Activated T-cell treated with anti-CD3 and anti-CD28 coated beads, Interleukin-2, amount 50 U/mL, for 24 hours (primary cell): ENCODE measurements at regions not wholly inside any gene's neighbourhood (a gene's known extent, or its start where the extent isn't known, plus 50 kb on each side); places are given as distances from the start of the nearest gene placed in this dataset.
"Not testable (repeated sequence)": the region's sequence is repeated elsewhere in the genome, so short reads cannot be mapped to it uniquely, and the experiment has no call there.

Source experiments
- DNase-seq: peaks from one replicate; pipeline ENCODE4 v3.0.0-alpha.2; 2020
- H3K27ac Mint-ChIP-seq: 2 replicates; pipeline ENCODE4 v1.8.0; 2020; ENCODE audit warnings: mild to moderate bottlenecking, mixed read lengths
- H3K27me3 Mint-ChIP-seq: 2 replicates; pipeline ENCODE4 v1.8.0; 2020; ENCODE audit warnings: mixed read lengths
- H3K36me3 Mint-ChIP-seq: 2 replicates; pipeline ENCODE4 v1.8.0; 2020; ENCODE audit warnings: low read depth, mixed read lengths
- H3K4me1 Mint-ChIP-seq: 2 replicates; pipeline ENCODE4 v1.8.0; 2020; ENCODE audit warnings: low read depth, mixed read lengths
- H3K4me3 Mint-ChIP-seq: 2 replicates; pipeline ENCODE4 v1.8.0; 2020; ENCODE audit warnings: mild to moderate bottlenecking, moderate library complexity, mixed read lengths
- H3K9me3 Mint-ChIP-seq: 2 replicates; pipeline ENCODE4 v1.8.0; 2020; ENCODE audit warnings: mixed read lengths

DNA sequence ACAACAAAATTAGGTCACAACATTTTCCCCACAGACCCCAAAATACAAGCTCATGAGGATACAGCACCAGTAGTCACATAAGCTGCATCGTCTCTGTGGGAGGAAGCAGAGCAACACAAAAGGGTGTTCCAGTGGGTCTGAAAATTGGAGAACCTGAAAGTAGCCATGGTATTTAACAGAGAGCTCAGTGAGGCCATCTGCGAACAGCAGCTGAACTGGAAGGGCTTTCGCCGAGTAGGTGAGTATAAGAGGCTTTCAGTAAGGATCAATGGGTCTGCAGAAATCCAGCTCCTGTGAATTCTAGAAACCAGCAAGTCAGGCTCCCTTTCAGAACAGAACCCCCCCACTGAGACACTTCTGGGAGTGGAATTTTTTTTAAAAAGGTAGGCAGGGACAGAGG, 120.0 kb upstream of the RREB1 start:
- Mint-ChIP-seq H3K36me3 (no peaks in the 10 kb centered on the region), H3K4me1 (no peaks in the 10 kb centered on the region), H3K27me3 (no peaks in the 10 kb centered on the region), H3K4me3 (no peak overlapping the region), H3K9me3 (no peaks in the 10 kb centered on the region), H3K27ac (no peak overlapping the region)
- no peak for DNase-seq

DNA sequence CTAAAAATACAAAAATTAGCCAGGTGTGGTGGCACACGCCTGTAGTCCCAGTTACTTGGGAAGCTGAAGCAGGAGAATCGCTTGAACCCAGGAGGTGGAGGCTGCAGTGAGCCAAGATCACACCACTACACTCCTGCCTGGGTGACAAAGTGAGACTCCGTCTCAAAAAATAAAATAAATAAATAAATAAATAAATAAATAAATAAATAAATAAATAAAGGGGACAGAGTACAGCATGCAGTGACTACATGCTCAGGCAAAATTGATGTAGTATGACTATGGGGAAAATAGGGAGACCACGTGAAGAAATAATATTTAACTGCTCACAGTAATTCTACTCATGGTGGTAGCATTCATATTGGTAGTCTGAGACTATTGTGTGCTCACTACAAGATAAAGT, 117.7 kb upstream of the RREB1 start:
- not testable (repeated sequence) for H3K4me3 Mint-ChIP-seq, H3K27me3 Mint-ChIP-seq, H3K4me1 Mint-ChIP-seq, H3K27ac Mint-ChIP-seq, DNase-seq, H3K36me3 Mint-ChIP-seq, H3K9me3 Mint-ChIP-seq

DNA sequence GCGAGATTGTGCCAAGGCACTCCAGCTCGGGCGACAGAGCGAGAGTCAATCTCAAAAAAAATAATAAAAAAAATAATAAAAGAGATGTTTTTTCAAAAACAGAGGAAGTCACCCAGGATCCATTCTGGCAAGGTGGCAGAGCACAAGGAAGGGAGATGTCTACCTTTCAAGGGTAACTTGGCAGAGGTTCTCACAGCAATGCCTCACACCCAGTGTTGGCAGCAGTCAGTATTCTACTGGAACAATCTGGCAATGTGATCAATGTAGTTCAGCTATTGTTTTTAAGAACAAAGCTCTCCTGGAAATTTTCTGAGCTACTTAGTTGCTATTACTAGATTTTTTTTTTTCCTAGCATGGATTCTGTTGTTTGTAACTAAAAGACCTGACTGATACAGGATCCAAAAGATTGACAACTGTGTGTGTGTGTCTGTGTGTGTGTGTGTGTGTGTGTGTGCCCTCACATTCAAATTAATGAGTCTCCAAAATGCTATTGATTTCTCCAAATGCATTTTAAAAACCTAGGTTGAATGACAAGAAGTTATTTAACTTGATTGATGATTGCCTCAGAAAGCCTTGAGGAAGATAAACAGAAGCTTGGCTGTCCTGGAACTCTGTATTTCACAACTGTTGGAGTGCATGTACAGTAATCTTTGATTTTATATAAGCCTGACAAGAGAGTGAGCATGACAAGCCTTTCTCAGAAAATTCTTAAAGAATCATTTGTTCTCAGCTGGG, 114.1 kb upstream of the RREB1 start:
- H3K27me3 Mint-ChIP-seq: no peaks in the 10 kb centered on the region

DNA sequence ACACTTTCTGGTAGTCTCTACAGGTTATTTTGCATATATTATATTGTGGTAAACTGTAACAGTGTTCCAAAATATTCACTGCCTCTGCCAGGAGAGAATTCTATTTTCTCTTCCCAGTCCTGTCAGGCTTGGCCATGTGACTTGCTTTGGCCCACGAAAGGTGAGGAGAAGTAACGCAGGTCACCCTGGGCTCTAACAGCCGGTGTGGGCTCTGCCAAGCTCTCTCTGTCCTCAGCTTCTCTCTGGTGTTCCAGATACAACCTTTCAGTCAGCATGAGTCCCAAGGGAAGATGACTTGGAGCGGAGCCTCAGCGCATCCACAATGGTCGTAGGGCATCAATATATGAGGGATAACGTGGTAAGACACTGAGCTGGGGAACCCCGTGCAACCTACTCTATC, 113.0 kb upstream of the RREB1 start:
- H3K9me3 Mint-ChIP-seq: no peaks in the 10 kb centered on the region
- no peaks in the 10 kb centered on the region for H3K27me3 Mint-ChIP-seq
- DNase-seq: no peak
- H3K4me1 Mint-ChIP-seq: no peaks in the 10 kb centered on the region
- no peaks in the 10 kb centered on the region for H3K36me3 Mint-ChIP-seq
- H3K27ac Mint-ChIP-seq: no peak overlapping the region
- H3K4me3 Mint-ChIP-seq: no peak overlapping the region

More for the DNA sequence above, 114.1 kb upstream of the RREB1 start:
- no peak for DNase-seq
- no peaks in the 10 kb centered on the region for H3K9me3 Mint-ChIP-seq
- H3K4me3 Mint-ChIP-seq: no peak overlapping the region
- H3K27ac Mint-ChIP-seq: no peak overlapping the region
- no peaks in the 10 kb centered on the region for H3K4me1 Mint-ChIP-seq
- no peaks in the 10 kb centered on the region for H3K36me3 Mint-ChIP-seq

DNA sequence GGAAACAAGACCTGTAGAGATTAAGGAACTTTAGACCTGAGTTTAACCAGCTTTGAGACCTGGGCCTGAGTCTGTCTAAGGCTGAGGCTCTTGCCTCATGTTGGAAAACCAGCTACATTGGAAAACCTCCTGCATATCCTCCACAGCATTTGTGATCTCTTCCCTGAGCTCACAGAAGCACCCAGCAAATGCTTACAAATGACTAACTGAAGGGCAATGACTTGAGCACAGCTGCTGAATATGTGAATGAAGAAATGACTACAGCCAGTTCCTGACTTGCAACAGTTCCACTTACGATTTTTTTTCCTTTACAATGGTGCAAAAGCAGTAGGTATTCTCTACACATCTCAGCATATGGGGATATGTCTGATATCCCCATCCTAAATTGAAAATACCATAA, 112.4 kb upstream of the RREB1 start:
- Mint-ChIP-seq H3K9me3 (no peaks in the 10 kb centered on the region), H3K4me3 (no peak overlapping the region), H3K4me1 (no peaks in the 10 kb centered on the region), H3K27ac (no peak overlapping the region), H3K27me3 (no peaks in the 10 kb centered on the region), H3K36me3 (no peaks in the 10 kb centered on the region)
- no peak for DNase-seq

DNA sequence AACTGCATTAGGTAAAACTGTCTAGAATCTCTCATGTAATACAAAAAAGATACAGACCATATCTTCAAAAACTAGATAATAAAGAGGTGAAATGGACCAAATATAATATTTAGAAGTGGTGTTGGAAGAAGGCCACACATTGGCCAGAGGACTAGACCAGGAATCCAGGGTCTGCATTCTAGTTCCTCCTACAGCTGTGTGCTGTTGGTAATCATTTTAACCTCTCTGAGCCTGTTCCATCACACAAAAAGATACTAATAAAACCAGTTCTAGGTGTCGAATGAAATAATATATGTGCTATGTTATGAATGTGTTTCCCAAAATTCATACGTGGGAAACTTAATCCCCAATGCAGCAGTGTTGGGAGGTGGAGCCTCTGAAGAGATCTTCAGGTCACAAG, 111.6 kb upstream of the RREB1 start:
- Mint-ChIP-seq H3K27ac (no peak overlapping the region), H3K4me3 (no peak overlapping the region), H3K4me1 (no peaks in the 10 kb centered on the region), H3K27me3 (no peaks in the 10 kb centered on the region), H3K9me3 (no peaks in the 10 kb centered on the region), H3K36me3 (no peaks in the 10 kb centered on the region)
- DNase-seq: no peak

DNA sequence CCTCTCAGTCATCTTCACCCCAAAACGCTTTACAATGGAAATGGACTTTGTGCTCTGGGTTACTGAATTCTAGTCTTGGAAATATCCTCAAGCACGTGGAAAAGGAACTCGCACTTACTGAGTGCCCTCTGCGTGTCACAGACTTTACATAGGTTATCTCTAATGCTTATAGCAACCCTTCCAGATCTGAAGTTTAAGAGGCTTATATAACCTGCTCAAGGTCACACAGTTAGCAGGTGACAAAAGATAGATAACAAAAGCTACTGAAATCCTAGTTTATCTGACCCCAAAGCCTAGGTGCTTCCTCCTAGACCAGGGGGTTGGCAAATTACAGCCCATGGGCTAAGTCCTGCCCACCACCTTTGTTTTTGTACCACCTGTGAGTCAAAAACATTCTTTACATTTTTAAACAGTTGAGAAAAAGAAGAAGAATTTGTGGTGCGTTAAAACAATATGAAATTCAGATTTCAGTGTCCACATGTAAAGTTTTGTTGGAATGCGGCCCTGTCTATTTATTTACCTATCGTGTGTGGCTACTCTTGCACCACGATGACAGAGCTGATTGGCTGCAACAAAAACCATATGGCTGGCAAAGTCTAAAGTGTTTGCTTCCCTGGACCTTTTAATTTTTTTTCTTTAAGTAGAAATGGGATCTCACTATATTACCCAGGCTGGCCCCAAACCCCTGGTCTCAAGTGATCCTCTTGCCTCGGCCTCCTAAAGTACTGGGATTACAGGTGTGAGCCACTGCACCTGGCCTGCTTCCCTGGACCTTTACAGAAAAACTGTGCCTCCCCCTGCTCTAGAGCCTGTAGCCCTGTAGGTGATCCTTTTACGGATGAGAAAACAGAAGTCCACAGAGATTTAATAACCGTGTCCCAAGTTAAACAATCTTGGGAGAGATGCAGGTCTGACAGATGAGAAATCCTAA, 110.2 kb upstream of the RREB1 start:
- Mint-ChIP-seq H3K36me3 (no peaks in the 10 kb centered on the region), H3K27ac (no peak overlapping the region), H3K4me3 (no peak overlapping the region), H3K4me1 (no peaks in the 10 kb centered on the region), H3K27me3 (no peaks in the 10 kb centered on the region), H3K9me3 (no peaks in the 10 kb centered on the region)
- DNase-seq: no peak

DNA sequence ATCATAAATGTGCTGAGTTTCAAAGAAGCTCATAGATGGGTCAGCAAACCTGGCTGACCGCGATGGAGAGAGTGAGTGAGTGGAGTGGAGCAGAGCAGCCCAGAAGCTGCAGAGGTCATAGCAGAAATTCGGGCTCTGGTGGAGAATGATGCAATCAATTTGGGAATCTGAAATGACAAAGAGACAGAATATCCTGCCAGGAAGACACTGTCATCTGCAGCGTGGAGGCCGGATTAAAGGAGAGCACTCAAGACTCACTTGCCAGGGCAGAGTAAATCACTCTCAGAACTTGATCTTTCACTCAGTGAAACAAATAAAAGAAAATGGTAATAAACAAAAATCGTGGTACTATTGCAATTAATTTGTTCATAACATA, 109.6 kb upstream of the RREB1 start:
- DNase-seq: no peak
- H3K4me1 Mint-ChIP-seq: no peaks in the 10 kb centered on the region
- H3K27me3 Mint-ChIP-seq: no peaks in the 10 kb centered on the region
- H3K9me3 Mint-ChIP-seq: no peaks in the 10 kb centered on the region
- H3K4me3 Mint-ChIP-seq: no peak overlapping the region
- H3K36me3 Mint-ChIP-seq: no peaks in the 10 kb centered on the region
- no peak overlapping the region for H3K27ac Mint-ChIP-seq

DNA sequence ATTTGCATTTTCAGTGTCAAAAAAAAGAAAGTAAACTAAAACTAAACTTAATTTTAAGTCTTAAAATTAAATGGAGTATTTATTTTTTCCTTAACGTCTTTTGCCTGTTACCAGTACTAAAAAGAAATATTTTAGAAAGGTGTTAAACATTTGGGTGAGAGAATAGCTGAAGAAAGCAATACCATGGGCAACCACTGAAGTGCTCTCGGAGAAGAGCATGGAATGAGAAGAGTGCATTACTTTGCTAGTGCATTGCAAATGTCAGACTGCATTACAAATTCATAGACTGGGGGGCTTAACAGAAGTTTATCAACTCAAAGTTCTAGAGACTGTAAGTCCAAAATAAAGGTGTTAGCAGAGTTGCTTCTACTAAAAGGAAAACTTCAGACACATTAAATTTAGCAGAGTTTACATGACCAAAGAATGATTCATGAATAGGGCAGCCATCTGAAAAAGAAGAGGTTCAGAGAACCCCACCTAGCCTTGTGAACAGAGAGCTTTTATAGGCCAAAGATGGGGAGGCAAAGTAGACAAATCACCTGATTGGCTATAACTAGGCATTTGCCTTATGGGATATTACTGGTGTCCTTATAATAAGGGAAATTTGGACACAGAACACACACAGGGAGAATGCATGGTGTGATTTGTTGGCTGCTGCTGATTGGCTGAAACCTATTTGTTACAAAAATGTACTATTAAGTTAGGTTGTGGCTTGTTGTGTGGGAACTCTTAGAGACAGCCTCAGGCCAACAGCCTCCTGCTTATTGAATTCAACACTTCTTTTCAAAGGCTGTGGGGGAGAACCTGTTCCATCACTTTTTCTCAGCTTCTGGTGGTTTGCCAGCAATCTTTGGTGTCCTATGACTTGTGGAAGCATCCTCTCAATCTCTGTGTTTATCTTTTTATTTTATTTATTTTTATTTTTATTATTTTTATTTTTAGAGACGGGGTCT, 106.7 kb upstream of the RREB1 start:
- H3K36me3 Mint-ChIP-seq: no peaks in the 10 kb centered on the region

DNA sequence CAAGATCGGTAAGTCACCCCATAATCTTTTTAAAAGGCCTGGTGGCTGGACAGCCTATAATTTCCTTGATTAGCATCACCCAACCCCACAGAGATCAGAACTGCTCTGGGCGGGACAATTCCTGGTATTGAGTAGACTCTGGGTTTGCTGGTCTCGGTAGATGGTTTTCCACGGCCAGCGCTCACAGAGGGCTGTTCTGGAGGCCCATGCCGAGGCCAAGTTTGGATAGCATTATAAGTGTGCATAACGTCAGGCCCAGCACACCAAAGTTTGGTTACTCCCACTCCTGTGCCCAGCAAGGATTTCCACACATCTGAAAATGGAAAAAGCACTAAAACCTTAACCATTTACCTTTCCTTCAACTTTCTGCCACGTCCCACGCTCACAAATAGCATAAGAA, 104.7 kb upstream of the RREB1 start:
- DNase-seq: no peak
- H3K4me1 Mint-ChIP-seq: peaks cover 8% of the 10 kb centered on the region
- peaks cover 12% of the 10 kb centered on the region for H3K27me3 Mint-ChIP-seq
- no peaks in the 10 kb centered on the region for H3K36me3 Mint-ChIP-seq
- no peak overlapping the region for H3K27ac Mint-ChIP-seq
- no peaks in the 10 kb centered on the region for H3K9me3 Mint-ChIP-seq
- H3K4me3 Mint-ChIP-seq: no peak overlapping the region

More for the DNA sequence above, 106.7 kb upstream of the RREB1 start:
- DNase-seq: no peak
- H3K4me1 Mint-ChIP-seq: peaks cover 3% of the 10 kb centered on the region
- no peak overlapping the region for H3K4me3 Mint-ChIP-seq
- H3K27me3 Mint-ChIP-seq: peaks cover 12% of the 10 kb centered on the region
- H3K9me3 Mint-ChIP-seq: no peaks in the 10 kb centered on the region
- no peak overlapping the region for H3K27ac Mint-ChIP-seq

DNA sequence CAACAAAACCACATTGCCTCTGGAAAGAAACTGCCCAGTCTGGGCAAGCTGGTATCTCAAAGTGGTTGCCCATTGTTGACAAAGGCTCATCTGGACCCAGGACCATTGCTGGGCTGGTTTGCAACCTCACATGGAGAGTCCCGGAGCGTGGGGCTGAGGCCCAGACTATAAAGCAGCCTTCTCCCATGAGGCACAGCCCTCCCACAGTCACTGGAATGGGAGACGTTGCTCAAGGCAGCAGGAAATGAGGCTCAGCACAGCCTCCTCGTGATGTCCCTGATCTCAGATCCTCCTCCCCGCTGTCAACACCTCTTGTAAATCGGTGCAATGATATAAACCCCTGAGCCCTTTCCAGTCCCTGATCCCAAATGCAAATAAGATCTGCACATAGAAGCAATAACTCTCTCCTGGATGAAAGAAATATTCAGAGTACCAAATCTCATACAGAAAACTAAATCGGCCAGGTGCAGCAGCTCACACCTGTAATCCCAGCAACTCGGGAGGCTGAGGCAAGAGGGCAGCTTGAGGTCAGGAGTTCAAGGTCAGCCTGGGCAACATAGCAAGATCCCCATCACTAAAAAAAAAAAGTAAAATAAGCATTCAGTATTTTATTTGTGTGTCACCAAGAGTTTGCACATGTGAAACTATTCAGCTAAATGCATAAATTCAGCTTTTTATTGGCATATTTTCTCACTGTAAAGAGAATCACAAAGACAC, 103.0 kb upstream of the RREB1 start:
- Mint-ChIP-seq H3K27ac (no peak overlapping the region), H3K4me3 (no peak overlapping the region), H3K36me3 (no peaks in the 10 kb centered on the region), H3K9me3 (no peaks in the 10 kb centered on the region), H3K4me1 (peaks cover 8% of the 10 kb centered on the region), H3K27me3 (peaks cover 12% of the 10 kb centered on the region)
- DNase-seq: no peak

DNA sequence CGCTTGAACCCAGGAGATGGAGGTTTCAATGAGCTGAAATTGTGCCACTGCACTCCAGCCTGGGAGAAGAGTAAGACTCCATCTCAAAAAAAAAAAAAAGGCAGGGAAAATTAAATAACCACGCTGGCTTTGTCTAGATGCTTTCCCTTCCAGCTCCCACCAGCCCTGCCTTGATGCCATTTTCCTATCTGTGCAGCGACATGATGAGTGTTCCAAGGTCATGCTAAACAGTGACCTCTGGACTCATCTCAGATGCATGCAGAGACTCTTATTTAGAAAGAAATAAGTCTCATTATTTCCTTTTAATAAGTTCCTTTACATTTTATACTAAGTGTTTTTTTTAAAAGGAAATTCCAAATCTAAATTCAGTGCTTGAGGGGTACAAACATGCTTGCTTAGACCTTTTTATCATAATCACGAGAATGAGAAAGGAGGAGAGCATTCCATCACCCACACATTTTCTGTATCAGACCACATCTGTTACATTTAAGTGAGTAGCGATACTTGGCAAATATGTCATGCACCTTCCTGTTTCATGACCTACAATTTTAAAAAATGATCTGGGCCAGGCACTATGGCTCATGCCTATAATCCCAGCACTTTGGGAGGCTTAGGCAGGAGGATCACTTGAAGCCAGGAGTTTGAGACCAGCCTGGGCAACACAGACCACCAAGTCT, 101.1 kb upstream of the RREB1 start:
- Mint-ChIP-seq H3K9me3 (no peaks in the 10 kb centered on the region), H3K4me3 (no peak overlapping the region), H3K36me3 (no peaks in the 10 kb centered on the region), H3K4me1 (peaks cover 8% of the 10 kb centered on the region), H3K27me3 (peaks cover 16% of the 10 kb centered on the region), H3K27ac (no peak overlapping the region)
- DNase-seq: no peak

DNA sequence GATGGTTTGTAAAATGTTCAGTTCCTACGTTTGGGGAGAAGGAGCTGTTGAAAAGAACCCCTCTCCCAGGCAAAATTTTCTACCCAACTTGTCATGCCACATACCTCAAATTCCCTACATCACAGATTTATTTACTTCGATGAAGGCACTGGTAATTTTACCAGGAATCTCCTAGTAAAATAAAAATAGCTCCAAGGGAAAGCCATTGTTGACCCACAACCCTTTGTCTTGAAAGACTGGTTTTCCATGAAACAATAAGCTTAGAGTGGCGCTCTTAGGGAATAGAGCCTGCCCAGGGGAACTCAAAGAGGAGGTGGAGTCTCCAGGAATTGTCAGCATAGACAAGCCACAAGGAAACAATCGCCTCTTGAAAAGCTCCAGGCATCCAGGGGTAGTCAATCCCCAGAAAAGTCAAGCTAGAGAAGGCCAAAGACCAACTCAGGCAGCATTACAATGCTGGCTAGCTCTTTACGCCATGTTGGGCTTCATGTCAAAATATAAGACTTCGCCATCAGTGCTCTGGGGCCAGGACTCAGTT, 99.2 kb upstream of the RREB1 start:
- Mint-ChIP-seq H3K27me3 (peaks cover 16% of the 10 kb centered on the region), H3K36me3 (no peaks in the 10 kb centered on the region), H3K4me3 (no peak overlapping the region), H3K4me1 (peaks cover 8% of the 10 kb centered on the region), H3K27ac (no peak overlapping the region), H3K9me3 (no peaks in the 10 kb centered on the region)
- no peak for DNase-seq
